OCI-LY1 (cell line): ENCODE measurements at regions not wholly inside any gene's neighbourhood (a gene's known extent, or its start where the extent isn't known, plus 50 kb on each side); places are given as distances from the start of the nearest gene placed in this dataset.

Source experiments
- EZH2 ChIP-seq: fragments of 200-600 bp; sonication (generic), shearing (Covaris generic); IDR thresholded peaks from 2 replicates; pipeline ENCODE4 v1.8.0; 2017; ENCODE audit warnings: borderline replicate concordance, mixed run types, mild to moderate bottlenecking, antibody characterized with exemption, low read length, moderate library complexity, mixed read lengths
- TF ChIP-seq, protein P1 (sequence below): fragments of 200-600 bp; sonication (generic), shearing (Covaris generic); IDR thresholded peaks from 2 replicates; pipeline ENCODE4 v1.5.1; 2017; ENCODE audit warnings: mild to moderate bottlenecking, antibody characterized with exemption, low read length, moderate library complexity, mixed read lengths

DNA sequence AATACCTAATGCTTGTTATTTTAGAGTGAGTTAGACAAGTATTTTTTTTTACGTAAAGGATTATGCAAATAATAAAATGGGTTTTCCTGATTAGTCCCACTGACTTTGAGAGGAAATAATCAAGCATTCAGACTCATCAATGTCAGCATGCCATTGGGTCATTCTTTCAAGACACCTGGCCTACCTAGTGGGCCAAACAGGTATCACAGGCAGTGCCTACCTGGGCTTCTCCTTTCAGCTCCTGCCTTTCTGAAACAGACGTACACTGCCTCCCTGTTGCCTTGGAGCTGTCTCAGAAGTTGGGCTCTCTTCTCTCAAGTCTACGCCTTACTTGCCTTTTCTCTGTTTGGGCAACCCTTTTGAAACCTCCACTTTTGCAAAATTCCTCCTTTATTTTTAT, 545.6 kb downstream of the SNAPC1 start:
- TF ChIP-seq, protein P1, sequence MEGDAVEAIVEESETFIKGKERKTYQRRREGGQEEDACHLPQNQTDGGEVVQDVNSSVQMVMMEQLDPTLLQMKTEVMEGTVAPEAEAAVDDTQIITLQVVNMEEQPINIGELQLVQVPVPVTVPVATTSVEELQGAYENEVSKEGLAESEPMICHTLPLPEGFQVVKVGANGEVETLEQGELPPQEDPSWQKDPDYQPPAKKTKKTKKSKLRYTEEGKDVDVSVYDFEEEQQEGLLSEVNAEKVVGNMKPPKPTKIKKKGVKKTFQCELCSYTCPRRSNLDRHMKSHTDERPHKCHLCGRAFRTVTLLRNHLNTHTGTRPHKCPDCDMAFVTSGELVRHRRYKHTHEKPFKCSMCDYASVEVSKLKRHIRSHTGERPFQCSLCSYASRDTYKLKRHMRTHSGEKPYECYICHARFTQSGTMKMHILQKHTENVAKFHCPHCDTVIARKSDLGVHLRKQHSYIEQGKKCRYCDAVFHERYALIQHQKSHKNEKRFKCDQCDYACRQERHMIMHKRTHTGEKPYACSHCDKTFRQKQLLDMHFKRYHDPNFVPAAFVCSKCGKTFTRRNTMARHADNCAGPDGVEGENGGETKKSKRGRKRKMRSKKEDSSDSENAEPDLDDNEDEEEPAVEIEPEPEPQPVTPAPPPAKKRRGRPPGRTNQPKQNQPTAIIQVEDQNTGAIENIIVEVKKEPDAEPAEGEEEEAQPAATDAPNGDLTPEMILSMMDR: no peak
- TF ChIP-seq EZH2: no peak
